ENCODE measurements at regions not wholly inside any gene's neighbourhood (a gene's known extent, or its start where the extent isn't known, plus 50 kb on each side); places are given as distances from the start of the nearest gene placed in this dataset.

DNA sequence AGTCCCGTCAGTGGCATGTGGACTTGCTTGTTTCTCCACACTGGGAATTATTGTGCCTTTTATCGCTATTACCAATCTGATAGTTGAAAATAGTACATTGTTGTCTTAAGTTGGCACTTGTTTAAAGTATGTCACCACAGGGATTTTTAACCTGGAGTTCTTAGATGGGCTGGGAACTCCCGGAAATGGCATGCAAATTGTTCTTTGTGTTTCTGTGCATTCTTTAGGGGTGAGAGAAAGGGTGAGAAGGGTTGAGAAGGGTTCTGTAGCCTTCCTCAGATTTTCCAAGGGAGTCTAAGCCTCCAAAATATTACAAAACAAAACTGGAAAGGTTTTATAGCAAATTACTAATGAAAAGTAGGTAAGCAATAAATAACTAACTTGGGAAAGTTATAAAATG is 176.9 kb downstream of the ZIC3 start:
- TF ChIP-seq, protein P1, sequence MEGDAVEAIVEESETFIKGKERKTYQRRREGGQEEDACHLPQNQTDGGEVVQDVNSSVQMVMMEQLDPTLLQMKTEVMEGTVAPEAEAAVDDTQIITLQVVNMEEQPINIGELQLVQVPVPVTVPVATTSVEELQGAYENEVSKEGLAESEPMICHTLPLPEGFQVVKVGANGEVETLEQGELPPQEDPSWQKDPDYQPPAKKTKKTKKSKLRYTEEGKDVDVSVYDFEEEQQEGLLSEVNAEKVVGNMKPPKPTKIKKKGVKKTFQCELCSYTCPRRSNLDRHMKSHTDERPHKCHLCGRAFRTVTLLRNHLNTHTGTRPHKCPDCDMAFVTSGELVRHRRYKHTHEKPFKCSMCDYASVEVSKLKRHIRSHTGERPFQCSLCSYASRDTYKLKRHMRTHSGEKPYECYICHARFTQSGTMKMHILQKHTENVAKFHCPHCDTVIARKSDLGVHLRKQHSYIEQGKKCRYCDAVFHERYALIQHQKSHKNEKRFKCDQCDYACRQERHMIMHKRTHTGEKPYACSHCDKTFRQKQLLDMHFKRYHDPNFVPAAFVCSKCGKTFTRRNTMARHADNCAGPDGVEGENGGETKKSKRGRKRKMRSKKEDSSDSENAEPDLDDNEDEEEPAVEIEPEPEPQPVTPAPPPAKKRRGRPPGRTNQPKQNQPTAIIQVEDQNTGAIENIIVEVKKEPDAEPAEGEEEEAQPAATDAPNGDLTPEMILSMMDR (IDR thresholded peaks at IDR 0.05), result no peak

DNA sequence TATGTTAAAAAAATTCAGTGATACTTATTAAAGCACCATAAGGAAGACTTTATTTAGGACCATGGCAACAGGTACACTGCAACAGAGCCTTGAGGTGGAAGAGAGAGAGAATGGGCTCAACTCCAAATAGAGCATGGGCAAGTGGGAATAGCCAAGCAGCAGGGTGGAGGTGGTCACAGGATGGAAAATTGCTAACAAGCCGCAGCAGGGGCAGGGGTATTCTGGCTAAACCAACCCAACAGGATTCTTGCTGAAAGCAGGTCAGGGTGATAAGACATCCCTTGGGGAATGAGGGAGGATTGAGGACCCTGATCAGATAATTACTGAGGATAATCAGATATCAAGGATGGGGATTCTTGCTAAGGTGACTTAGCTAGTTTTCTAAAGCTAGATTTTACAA is 177.5 kb downstream of the ZIC3 start:
- TF ChIP-seq, protein P1 (IDR thresholded peaks at IDR 0.05), result no peak

DNA sequence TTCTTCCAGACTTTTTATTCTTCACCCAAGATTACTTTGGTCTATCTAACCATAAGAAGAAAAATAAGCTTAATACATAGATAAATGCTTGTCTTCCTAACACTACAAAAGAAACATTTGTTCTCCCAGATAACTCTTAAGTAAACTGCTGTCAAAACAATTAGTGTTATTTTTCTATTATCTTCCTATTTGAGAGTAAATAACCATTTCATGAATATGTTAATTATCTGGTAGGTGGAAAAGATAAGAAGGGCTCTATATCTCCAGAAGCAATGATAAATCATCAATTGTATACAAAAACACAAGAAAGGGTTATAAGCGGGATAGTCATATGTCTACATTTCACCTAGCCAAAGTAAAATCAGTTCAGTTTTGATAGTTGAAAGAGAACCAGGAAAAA is 180.4 kb downstream of the ZIC3 start:
- TF ChIP-seq, protein P1 (IDR thresholded peaks at IDR 0.05), result no peak

DNA sequence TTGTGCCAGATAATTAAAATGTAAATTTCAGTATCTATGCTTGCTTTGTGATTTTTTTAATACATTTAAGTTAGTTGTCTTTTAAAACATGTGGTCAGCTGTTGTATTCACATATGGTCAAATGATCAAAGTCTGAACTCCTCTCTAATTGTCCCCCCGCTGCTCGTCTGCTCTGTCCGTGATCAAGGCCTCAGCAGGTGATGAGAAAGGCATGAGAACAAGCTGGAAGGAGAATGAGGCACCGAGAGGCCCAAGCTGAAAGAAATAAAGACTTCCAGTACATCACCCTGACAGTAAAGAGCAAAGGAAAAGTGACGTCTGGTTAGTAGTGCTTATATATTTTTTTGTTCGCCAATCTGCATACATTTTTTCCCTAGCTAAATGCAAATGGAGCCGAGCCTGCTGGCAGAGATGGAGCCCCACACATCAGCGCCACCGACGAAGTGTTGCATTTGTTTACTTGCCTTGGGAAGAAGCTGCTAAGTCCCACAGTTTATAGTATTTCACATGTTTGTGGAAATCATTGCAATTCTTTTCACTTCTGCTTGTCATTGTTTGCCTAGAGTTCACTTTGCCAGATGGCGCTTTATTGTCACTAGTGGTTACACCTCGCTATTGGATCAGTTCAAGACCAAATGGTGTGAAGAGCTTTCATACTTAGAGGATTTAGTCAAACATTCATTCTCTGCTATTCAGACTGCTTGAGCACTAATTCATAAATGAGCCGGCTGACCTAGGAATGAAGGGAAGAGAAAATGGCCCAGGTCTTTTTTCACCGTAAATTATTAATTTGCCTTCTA is 181.5 kb downstream of the ZIC3 start:
- TF ChIP-seq, protein P1 (IDR thresholded peaks at IDR 0.05), result no peak

DNA sequence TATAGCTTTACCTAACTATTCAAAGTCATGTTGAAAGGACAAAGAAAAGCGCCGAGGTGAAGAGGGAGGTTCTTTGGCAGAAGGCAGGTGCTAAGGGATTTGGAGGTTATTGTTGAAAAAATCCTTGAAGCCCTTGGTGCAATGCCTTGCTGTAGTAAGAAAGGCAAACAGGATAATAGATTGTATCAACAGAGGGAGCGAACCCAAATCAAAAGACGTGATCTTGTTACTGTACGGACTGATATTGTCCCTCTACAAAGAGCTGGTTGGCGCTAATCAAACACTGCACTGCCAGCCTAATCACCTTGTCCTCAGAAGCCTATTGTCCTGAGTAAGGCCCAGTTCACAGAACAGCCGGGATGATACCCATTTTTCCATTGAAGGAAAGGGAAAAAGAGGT is 182.9 kb downstream of the ZIC3 start:
- TF ChIP-seq, protein P1 (IDR thresholded peaks at IDR 0.05), result no peak

DNA sequence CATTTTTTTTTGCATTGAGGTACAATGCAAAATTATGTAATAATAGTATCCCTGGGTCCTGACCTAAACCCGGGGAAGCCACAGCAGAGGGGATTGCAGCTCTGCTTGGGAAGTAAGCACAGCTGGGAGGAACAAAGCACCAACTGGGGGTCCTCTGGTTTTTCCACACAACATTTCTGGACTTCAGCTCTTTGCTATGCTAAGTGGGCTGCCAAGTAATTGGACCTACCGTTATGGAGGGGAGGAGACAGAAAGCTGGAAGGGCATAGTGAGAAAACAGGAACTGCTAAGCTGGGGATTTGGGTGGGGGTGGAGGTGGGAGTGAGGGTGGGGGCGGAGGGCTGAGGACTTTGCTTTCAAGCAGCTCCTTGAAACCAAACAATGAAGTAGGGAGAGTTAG is 183.3 kb downstream of the ZIC3 start:
- TF ChIP-seq, protein P1 (IDR thresholded peaks at IDR 0.05), result no peak

DNA sequence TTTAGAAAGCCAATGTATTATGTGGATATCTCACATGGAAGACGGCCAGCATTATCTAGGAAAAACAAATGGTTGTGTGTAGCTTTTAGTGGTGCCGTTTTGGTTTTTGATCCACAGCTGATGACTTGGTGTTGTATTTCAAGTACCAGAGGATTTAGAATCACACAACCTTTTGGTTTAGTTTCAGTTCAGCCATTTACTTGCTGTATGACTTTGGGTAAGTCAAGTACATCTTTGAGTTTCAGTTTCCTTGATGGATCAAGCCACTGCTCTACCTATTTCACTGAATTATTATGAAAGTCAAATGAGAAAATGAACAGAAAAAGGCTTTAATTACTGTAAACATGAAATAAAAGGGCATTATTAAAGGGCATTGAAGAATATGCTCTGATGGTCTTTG is 205.6 kb downstream of the ZIC3 start:
- TF ChIP-seq, protein P1 (IDR thresholded peaks at IDR 0.05), result no peak

DNA sequence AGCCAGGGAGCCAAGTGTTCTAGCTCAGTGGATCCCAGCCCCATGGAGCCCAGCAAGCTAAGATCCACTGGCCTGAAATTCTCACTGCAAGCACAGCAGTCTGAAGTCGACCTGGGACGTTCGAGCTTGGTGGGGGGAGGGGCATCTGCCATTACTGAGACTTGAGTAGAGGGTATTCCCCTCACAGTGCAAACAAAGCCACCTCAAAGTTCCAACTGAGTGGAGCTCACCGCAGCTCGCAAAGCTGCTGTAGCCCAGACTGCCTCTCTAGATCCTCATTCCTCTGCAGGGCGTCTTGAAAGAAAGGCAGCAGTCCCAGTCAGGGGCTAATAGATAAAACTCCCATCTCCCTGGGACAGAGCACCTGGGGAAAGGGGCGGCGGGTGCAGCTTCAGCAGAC is 226.3 kb downstream of the ZIC3 start:
- TF ChIP-seq, protein P1 (IDR thresholded peaks at IDR 0.05), result no peak
